CD14-positive monocyte (primary cell): ENCODE measurements at regions not wholly inside any gene's neighbourhood (a gene's known extent, or its start where the extent isn't known, plus 50 kb on each side); places are given as distances from the start of the nearest gene placed in this dataset.

Source experiments
- DNase-seq, 3 donors: peaks; one replicate each; pipeline ENCODE4 v3.0.0-alpha.2; 2011 to 2022
- H2AFZ ChIP-seq: 2 replicates; pipeline ENCODE4 v1.6.0; 2012; ENCODE audit warnings: mild to moderate bottlenecking, low read depth, low read length, inconsistent platforms; ENCODE audit not compliant: insufficient read depth, poor library complexity, severe bottlenecking
- H3K27ac ChIP-seq, 2 donors: 1 replicate in 1 of 2; 2 replicates in 1 of 2; pipeline ENCODE4 v1.5.1; 2012 to 2013; ENCODE audit warnings: low read length in 2 of 2, control low read depth in 1 of 2, inconsistent platforms in 1 of 2, low read depth in 1 of 2, mild to moderate bottlenecking in 1 of 2
- H3K27me3 ChIP-seq, 2 donors: one replicate each; pipeline versions ENCODE4 v1.6.0 to v1.6.1; 2011 to 2013; ENCODE audit warnings: low read length in 2 of 2; ENCODE audit not compliant: control insufficient read depth in 2 of 2, insufficient read depth in 2 of 2
- H3K36me3 ChIP-seq, 2 donors: replicated peaks in 1 of 2; 1 replicate in 1 of 2; 2 replicates in 1 of 2; pipeline versions ENCODE4 v1.5.1 to v1.6.1; 2012 to 2013; ENCODE audit warnings: low read length in 2 of 2, control low read depth in 1 of 2, inconsistent platforms in 1 of 2, mild to moderate bottlenecking in 1 of 2; ENCODE audit not compliant: insufficient read depth in 2 of 2, control insufficient read depth in 1 of 2
- H3K4me1 ChIP-seq, 2 donors: 1 replicate in 1 of 2; 2 replicates in 1 of 2; pipeline versions ENCODE4 v1.5.1 to v1.6.1; 2012 to 2013; ENCODE audit warnings: low read length in 2 of 2, control low read depth in 1 of 2, inconsistent platforms in 1 of 2, mild to moderate bottlenecking in 1 of 2, moderate library complexity in 1 of 2; ENCODE audit not compliant: insufficient read depth in 2 of 2, control insufficient read depth in 1 of 2
- H3K4me2 ChIP-seq: replicated peaks from 2 replicates; pipeline ENCODE3; 2012; ENCODE audit warnings: low read length, moderate library complexity, mild to moderate bottlenecking; ENCODE audit not compliant: poor library complexity, severe bottlenecking; ENCODE audit errors: extremely low read depth
- H3K4me3 ChIP-seq, 3 experiments: fragments of 200-600 bp in 1 of 3; sonication (generic) in 1 of 3; replicated peaks in 1 of 3; 1 replicate in 2 of 3; 2 replicates in 1 of 3; pipeline ENCODE4 v1.5.1; 2011 to 2013; ENCODE audit warnings: low read length in 3 of 3, mild to moderate bottlenecking in 3 of 3, control low read depth in 2 of 3, low read depth in 2 of 3, inconsistent platforms in 1 of 3, moderate library complexity in 1 of 3
- H3K79me2 ChIP-seq: 2 replicates; pipeline ENCODE4 v1.6.0; 2012; ENCODE audit warnings: mild to moderate bottlenecking, control low read depth, inconsistent platforms, low read length, moderate library complexity; ENCODE audit not compliant: insufficient read depth
- H3K9ac ChIP-seq: 2 replicates; pipeline ENCODE4 v1.6.0; 2017; ENCODE audit warnings: low read length, mild to moderate bottlenecking; ENCODE audit not compliant: insufficient read depth, poor library complexity, severe bottlenecking
- H3K9me3 ChIP-seq, 2 donors: replicated peaks in 1 of 2; 1 replicate in 1 of 2; 2 replicates in 1 of 2; pipeline versions ENCODE4 v1.5.1 to v1.6.1; 2012 to 2013; ENCODE audit warnings: low read length in 2 of 2, control low read depth in 1 of 2; ENCODE audit not compliant: control insufficient read depth in 1 of 2, insufficient read depth in 1 of 2
- H4K20me1 ChIP-seq: 2 replicates; pipeline ENCODE4 v1.6.0; 2012; ENCODE audit warnings: mild to moderate bottlenecking, low read length, control low read depth, moderate library complexity; ENCODE audit not compliant: insufficient read depth
- H3K27ac Mint-ChIP-seq, 7 donors: one replicate each; pipeline ENCODE4 v1.8.0; 2020; ENCODE audit warnings: mild to moderate bottlenecking in 7 of 7, mixed read lengths in 7 of 7, moderate library complexity in 6 of 7, inconsistent platforms in 2 of 7
- H3K27me3 Mint-ChIP-seq, 3 donors: one replicate each; pipeline ENCODE4 v1.8.0; 2021 to 2022; ENCODE audit warnings: low read depth in 3 of 3, mild to moderate bottlenecking in 3 of 3, mixed read lengths in 3 of 3, moderate library complexity in 3 of 3, inconsistent platforms in 1 of 3
- H3K36me3 Mint-ChIP-seq, 2 donors: one replicate each; pipeline ENCODE4 v1.8.0; 2020; ENCODE audit warnings: mixed read lengths in 2 of 2, inconsistent platforms in 1 of 2, mild to moderate bottlenecking in 1 of 2
- H3K4me1 Mint-ChIP-seq: one replicate; pipeline ENCODE4 v1.8.0; 2020; ENCODE audit warnings: mild to moderate bottlenecking, mixed read lengths
- H3K4me3 Mint-ChIP-seq, 2 donors: one replicate each; pipeline ENCODE4 v1.8.0; 2020; ENCODE audit warnings: mild to moderate bottlenecking in 2 of 2, mixed read lengths in 2 of 2, moderate library complexity in 1 of 2
- H3K9me3 Mint-ChIP-seq, 7 donors: one replicate each; pipeline ENCODE4 v1.8.0; 2020 to 2022; ENCODE audit warnings: mixed read lengths in 7 of 7, mild to moderate bottlenecking in 6 of 7, moderate library complexity in 6 of 7, inconsistent platforms in 2 of 7
- CTCF ChIP-seq: fragments of 200-600 bp; IDR thresholded peaks from one replicate; pipeline ENCODE4 v1.8.0; 2022; ENCODE audit warnings: antibody characterized with exemption, mild to moderate bottlenecking
- WGBS: methylation state at CpG from one replicate; pipeline ENCODE4 v1.1.5; 2013; ENCODE audit warnings: missing lambda C conversion rate; ENCODE audit not compliant: insufficient coverage; 5-methylcytosine and 5-hydroxymethylcytosine counted together
- intact Hi-C, 2 donors: fragments of 100-400 bp; cut with micrococcal nuclease; formaldehyde crosslinking; loops; one replicate each; pipeline versions ENCODE4 v1.15.0 to v1.15.1; 2023

- Histone ChIP-seq H3K4me2 (no peak overlapping the region), H3K36me3 (no peaks in the 10 kb centered on the region), H3K4me3 (no peak overlapping the region), H3K9me3 (peaks cover 5 to 8% of the 10 kb centered on the region in 2 donors), H3K27ac (no peak overlapping the region), H3K4me1 (peaks cover 0 to 6% of the 10 kb centered on the region in 2 donors), H3K9ac (no peak overlapping the region), H3K27me3 (no peaks in the 10 kb centered on the region), H3K79me2 (no peaks in the 10 kb centered on the region), H2AFZ (no peak overlapping the region), H4K20me1 (no peaks in the 10 kb centered on the region)
- Mint-ChIP-seq H3K9me3 (peaks cover 0 to 16% (median 14%) of the 10 kb centered on the region in 7 donors), H3K27ac (no peak overlapping the region), H3K27me3 (peaks cover 0 to 14% (median 9%) of the 10 kb centered on the region in 3 donors), H3K36me3 (no peaks in the 10 kb centered on the region), H3K4me3 (no peak overlapping the region), H3K4me1 (peaks cover 2% of the 10 kb centered on the region)
- 71% methylated on average over 1 of the region's 1 CpG for WGBS
- no peak for TF ChIP-seq CTCF
- DNase-seq = no peak
- intact Hi-C loops = no loop called here
Observed at GRCh38 chr17:77511514-77512061, 370.8 kb downstream of the SEC14L1 start.

DNA sequence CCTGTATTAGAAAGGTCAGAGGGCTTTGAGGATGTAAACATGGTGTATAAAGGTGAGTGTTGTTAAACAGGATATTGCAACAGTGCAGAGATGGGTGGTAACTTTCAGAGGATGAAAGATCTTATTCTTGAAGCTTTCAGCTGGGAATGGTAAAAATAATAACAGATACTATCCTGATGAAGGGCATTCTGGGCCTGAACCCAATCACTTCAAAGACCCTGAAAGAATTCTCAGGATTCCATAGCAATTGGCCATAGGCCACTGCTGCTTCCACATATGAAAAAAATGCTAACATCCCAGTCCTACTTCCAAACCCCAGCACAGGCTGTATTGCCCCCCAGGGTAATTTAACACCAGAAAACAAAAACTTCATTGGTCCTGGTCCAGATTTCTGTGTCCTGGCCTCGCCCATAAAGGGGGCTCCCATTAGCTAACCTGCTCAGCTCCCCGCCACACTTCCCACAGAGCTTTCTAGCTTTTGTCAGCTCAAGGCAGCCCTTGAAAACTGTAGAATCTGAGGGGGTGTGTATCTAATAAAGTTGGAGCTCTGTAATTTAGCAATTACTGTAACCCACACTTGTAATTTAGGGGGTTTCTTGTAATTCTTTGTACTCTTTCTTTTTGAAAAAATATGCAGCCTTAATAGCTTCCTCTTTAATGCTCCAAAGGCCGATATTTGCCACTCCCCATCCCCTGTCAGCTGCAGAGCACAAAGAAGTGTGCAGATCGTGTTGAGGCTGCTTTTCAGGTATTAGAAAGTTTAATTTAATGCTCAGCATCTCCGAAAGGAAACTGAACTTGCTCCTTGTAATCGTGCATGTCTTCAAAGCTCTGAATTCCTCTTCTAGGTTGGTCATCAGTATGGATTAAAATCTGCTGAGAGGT lies 371.5 kb downstream of the SEC14L1 start:
- H3K4me1 Mint-ChIP-seq = peaks cover 2% of the 10 kb centered on the region
- no peak overlapping the region for H3K27ac Mint-ChIP-seq
- Histone ChIP-seq H3K9ac (no peak overlapping the region), H2AFZ (no peak overlapping the region), H3K4me2 (no peak overlapping the region), H3K27ac (no peak overlapping the region), H3K79me2 (no peaks in the 10 kb centered on the region), H3K36me3 (no peaks in the 10 kb centered on the region), H3K9me3 (peaks cover 5 to 8% of the 10 kb centered on the region in 2 donors), H3K4me3 (no peak overlapping the region), H3K27me3 (no peaks in the 10 kb centered on the region), H3K4me1 (peaks cover 0 to 6% of the 10 kb centered on the region in 2 donors), H4K20me1 (no peaks in the 10 kb centered on the region)
- H3K9me3 Mint-ChIP-seq = peaks cover 0 to 20% (median 14%) of the 10 kb centered on the region in 7 donors
- TF ChIP-seq CTCF = no peak
- intact Hi-C loops = no loop called here
- WGBS = no CpG with 5 or more reads among the region's 6 CpGs
- H3K27me3 Mint-ChIP-seq = peaks cover 4 to 7% (median 6%) of the 10 kb centered on the region in 3 donors
- no peak for DNase-seq
- H3K36me3 Mint-ChIP-seq = no peaks in the 10 kb centered on the region
- no peak overlapping the region for H3K4me3 Mint-ChIP-seq
